Stimulated activated effector memory CD8-positive, alpha-beta T cell treated with anti-CD3 and anti-CD28 coated beads, Interleukin-12 subunit alpha, Interleukin-12 subunit beta, amount 100 ng/mL, for 72 hours (primary cell): ENCODE measurements at regions not wholly inside any gene's neighbourhood (a gene's known extent, or its start where the extent isn't known, plus 50 kb on each side); places are given as distances from the start of the nearest gene placed in this dataset.
"Not testable (repeated sequence)": the region's sequence is repeated elsewhere in the genome, so short reads cannot be mapped to it uniquely, and the experiment has no call there.

Experiments used
- ATAC-seq: fragments of 150-1000 bp; cut with Tn5 transposase; 2 replicates; pipeline ENCODE4 v1.10.0; 2021
- DNase-seq, 2 donors: peaks; one replicate each; pipeline ENCODE4 v3.0.0; 2021 to 2022; ENCODE audit warnings: low spot score in 2 of 2
- H3K27ac Mint-ChIP-seq: one replicate; pipeline ENCODE4 v1.8.0; 2022; ENCODE audit warnings: mild to moderate bottlenecking, mixed read lengths
- H3K36me3 Mint-ChIP-seq: one replicate; pipeline ENCODE4 v1.8.0; 2022; ENCODE audit warnings: mild to moderate bottlenecking, mixed read lengths
- H3K4me1 Mint-ChIP-seq: one replicate; pipeline ENCODE4 v1.8.0; 2022; ENCODE audit warnings: mixed read lengths
- H3K4me3 Mint-ChIP-seq: one replicate; pipeline ENCODE4 v1.8.0; 2022; ENCODE audit warnings: mild to moderate bottlenecking, mixed read lengths
- H3K9me3 Mint-ChIP-seq: one replicate; pipeline ENCODE4 v1.8.0; 2022; ENCODE audit warnings: mixed read lengths

GRCh38 chr2:208879666-208880065, 473.1 kb downstream of the PTH2R start:
- Mint-ChIP-seq H3K4me1 (no peaks in the 10 kb centered on the region), H3K4me3 (no peak overlapping the region), H3K36me3 (no peaks in the 10 kb centered on the region), H3K9me3 (peaks cover 5% of the 10 kb centered on the region), H3K27ac (no peak overlapping the region)
- DNase-seq (no peak), ATAC-seq (no peak)

GRCh38 chr2:208880171-208880570, 473.6 kb downstream of the PTH2R start:
- Mint-ChIP-seq H3K4me1 (no peaks in the 10 kb centered on the region), H3K4me3 (no peak overlapping the region), H3K9me3 (peaks cover 5% of the 10 kb centered on the region), H3K27ac (no peak overlapping the region), H3K36me3 (no peaks in the 10 kb centered on the region)
- DNase-seq (no peak), ATAC-seq (no peak)

- ATAC-seq (no peak), DNase-seq (no peak)
- H3K4me1 Mint-ChIP-seq = no peaks in the 10 kb centered on the region
- H3K9me3 Mint-ChIP-seq = peaks cover 8% of the 10 kb centered on the region
- no peak overlapping the region for H3K27ac Mint-ChIP-seq
- no peak overlapping the region for H3K4me3 Mint-ChIP-seq
- H3K36me3 Mint-ChIP-seq = no peaks in the 10 kb centered on the region
Observed at GRCh38 chr2:208890486-208890885, 483.9 kb downstream of the PTH2R start.

- no peak for DNase-seq
Observed at GRCh38 chr2:208892203-208892602, 485.6 kb downstream of the PTH2R start.

GRCh38 chr2:208906330-208906729, 499.7 kb downstream of the PTH2R start:
- no peak for ATAC-seq
- no peak overlapping the region for H3K27ac Mint-ChIP-seq

More at GRCh38 chr2:208892203-208892602, 485.6 kb downstream of the PTH2R start:
- Mint-ChIP-seq H3K4me3 (no peak overlapping the region), H3K36me3 (no peaks in the 10 kb centered on the region), H3K4me1 (no peaks in the 10 kb centered on the region), H3K27ac (no peak overlapping the region), H3K9me3 (peaks cover 12% of the 10 kb centered on the region)
- no peak for ATAC-seq

GRCh38 chr2:208915401-208915800, 508.4 kb upstream of the MAP2 start:
- H3K4me1 Mint-ChIP-seq = no peaks in the 10 kb centered on the region
- no peak overlapping the region for H3K4me3 Mint-ChIP-seq
- peaks cover 10% of the 10 kb centered on the region for H3K9me3 Mint-ChIP-seq
- ATAC-seq (no peak), DNase-seq (no peak)
- no peaks in the 10 kb centered on the region for H3K36me3 Mint-ChIP-seq
- H3K27ac Mint-ChIP-seq = no peak overlapping the region

More at GRCh38 chr2:208906330-208906729, 499.7 kb downstream of the PTH2R start:
- Mint-ChIP-seq H3K4me1 (no peaks in the 10 kb centered on the region), H3K4me3 (no peak overlapping the region), H3K36me3 (no peaks in the 10 kb centered on the region), H3K9me3 (peaks cover 11% of the 10 kb centered on the region)
- no peak for DNase-seq

GRCh38 chr2:208916881-208917280, 507.0 kb upstream of the MAP2 start:
- no peak overlapping the region for H3K27ac Mint-ChIP-seq
- H3K4me1 Mint-ChIP-seq = no peaks in the 10 kb centered on the region
- DNase-seq (no peak), ATAC-seq (no peak)
- no peak overlapping the region for H3K4me3 Mint-ChIP-seq
- H3K9me3 Mint-ChIP-seq = peaks cover 17% of the 10 kb centered on the region
- H3K36me3 Mint-ChIP-seq = no peaks in the 10 kb centered on the region

GRCh38 chr2:208921358-208921757, 502.5 kb upstream of the MAP2 start:
- not testable (repeated sequence) for DNase-seq, H3K4me1 Mint-ChIP-seq, ATAC-seq, H3K27ac Mint-ChIP-seq, H3K36me3 Mint-ChIP-seq, H3K4me3 Mint-ChIP-seq
- H3K9me3 Mint-ChIP-seq = peaks cover 25% of the 10 kb centered on the region

- Mint-ChIP-seq H3K27ac (no peak overlapping the region), H3K4me3 (no peak overlapping the region), H3K4me1 (no peaks in the 10 kb centered on the region), H3K36me3 (no peaks in the 10 kb centered on the region), H3K9me3 (peaks cover 14% of the 10 kb centered on the region)
- ATAC-seq (no peak), DNase-seq (no peak)
Observed at GRCh38 chr2:208927867-208928266, 496.0 kb upstream of the MAP2 start.

- Mint-ChIP-seq H3K36me3 (no peaks in the 10 kb centered on the region), H3K9me3 (peaks cover 8% of the 10 kb centered on the region), H3K4me3 (no peak overlapping the region), H3K27ac (no peak overlapping the region), H3K4me1 (no peaks in the 10 kb centered on the region)
- DNase-seq (no peak), ATAC-seq (no peak)
Observed at GRCh38 chr2:208929139-208929864, 494.5 kb upstream of the MAP2 start.

- H3K27ac Mint-ChIP-seq = no peak overlapping the region
- H3K4me1 Mint-ChIP-seq = no peaks in the 10 kb centered on the region
- DNase-seq = no peak
- H3K36me3 Mint-ChIP-seq = no peaks in the 10 kb centered on the region
- H3K9me3 Mint-ChIP-seq = peaks cover 8% of the 10 kb centered on the region
- no peak for ATAC-seq
- H3K4me3 Mint-ChIP-seq = no peak overlapping the region
Observed at GRCh38 chr2:208929894-208930427, 493.9 kb upstream of the MAP2 start.

GRCh38 chr2:208935531-208935930, 488.3 kb upstream of the MAP2 start:
- H3K27ac Mint-ChIP-seq = no peak overlapping the region
- ATAC-seq = no peak

GRCh38 chr2:208937521-208937920, 486.3 kb upstream of the MAP2 start:
- ATAC-seq = no peak
- Mint-ChIP-seq H3K4me3 (no peak overlapping the region), H3K4me1 (no peaks in the 10 kb centered on the region), H3K9me3 (peaks cover 3% of the 10 kb centered on the region), H3K36me3 (no peaks in the 10 kb centered on the region), H3K27ac (no peak overlapping the region)
- DNase-seq = no peak

More at GRCh38 chr2:208935531-208935930, 488.3 kb upstream of the MAP2 start:
- no peak for DNase-seq
- Mint-ChIP-seq H3K4me3 (no peak overlapping the region), H3K36me3 (no peaks in the 10 kb centered on the region), H3K4me1 (no peaks in the 10 kb centered on the region), H3K9me3 (peaks cover 6% of the 10 kb centered on the region)

GRCh38 chr2:208939852-208940251, 484.0 kb upstream of the MAP2 start:
- DNase-seq (no peak), ATAC-seq (no peak)
- no peaks in the 10 kb centered on the region for H3K4me1 Mint-ChIP-seq
- H3K36me3 Mint-ChIP-seq = no peaks in the 10 kb centered on the region
- H3K27ac Mint-ChIP-seq = no peak overlapping the region
- no peak overlapping the region for H3K4me3 Mint-ChIP-seq
- H3K9me3 Mint-ChIP-seq = peaks cover 3% of the 10 kb centered on the region

GRCh38 chr2:208945719-208946256, 478.1 kb upstream of the MAP2 start:
- no peak for ATAC-seq
- Mint-ChIP-seq H3K4me1 (no peaks in the 10 kb centered on the region), H3K27ac (no peak overlapping the region), H3K9me3 (peaks cover 11% of the 10 kb centered on the region), H3K4me3 (no peak overlapping the region), H3K36me3 (no peaks in the 10 kb centered on the region)
- DNase-seq = no peak

GRCh38 chr2:208948073-208948472, 475.8 kb upstream of the MAP2 start:
- Mint-ChIP-seq H3K9me3 (peaks cover 11% of the 10 kb centered on the region), H3K4me3 (no peak overlapping the region)
- no peak for ATAC-seq

More at GRCh38 chr2:208948073-208948472, 475.8 kb upstream of the MAP2 start:
- Mint-ChIP-seq H3K36me3 (no peaks in the 10 kb centered on the region), H3K4me1 (no peaks in the 10 kb centered on the region), H3K27ac (no peak overlapping the region)
- no peak for DNase-seq
